ENCODE measurements at regions not wholly inside any gene's neighbourhood (a gene's known extent, or its start where the extent isn't known, plus 50 kb on each side); places are given as distances from the start of the nearest gene placed in this dataset.

DNA sequence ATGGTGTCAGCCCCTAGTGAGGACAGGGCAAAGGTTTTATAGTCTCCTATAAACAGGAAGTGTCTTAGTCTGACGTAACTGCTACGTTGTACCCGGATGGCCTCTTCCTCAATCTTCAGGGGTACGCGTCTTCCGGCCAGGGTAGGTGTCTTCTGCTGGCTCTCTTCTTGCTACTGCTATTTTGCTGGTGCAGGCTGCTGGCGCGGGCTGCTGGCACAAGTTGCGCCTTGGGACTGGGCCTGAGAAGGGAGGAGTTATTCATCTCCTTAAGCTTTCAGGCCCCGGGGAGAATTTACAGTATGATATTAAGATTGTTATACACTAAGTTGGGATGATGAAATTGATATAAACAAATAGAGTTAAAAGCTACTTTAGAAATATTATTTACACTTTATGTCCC, 74.4 kb downstream of the HDGFL1 start:
- TF ChIP-seq POLR2A (IDR thresholded peaks at IDR 0.05), result no peak
- TF ChIP-seq, protein P1, sequence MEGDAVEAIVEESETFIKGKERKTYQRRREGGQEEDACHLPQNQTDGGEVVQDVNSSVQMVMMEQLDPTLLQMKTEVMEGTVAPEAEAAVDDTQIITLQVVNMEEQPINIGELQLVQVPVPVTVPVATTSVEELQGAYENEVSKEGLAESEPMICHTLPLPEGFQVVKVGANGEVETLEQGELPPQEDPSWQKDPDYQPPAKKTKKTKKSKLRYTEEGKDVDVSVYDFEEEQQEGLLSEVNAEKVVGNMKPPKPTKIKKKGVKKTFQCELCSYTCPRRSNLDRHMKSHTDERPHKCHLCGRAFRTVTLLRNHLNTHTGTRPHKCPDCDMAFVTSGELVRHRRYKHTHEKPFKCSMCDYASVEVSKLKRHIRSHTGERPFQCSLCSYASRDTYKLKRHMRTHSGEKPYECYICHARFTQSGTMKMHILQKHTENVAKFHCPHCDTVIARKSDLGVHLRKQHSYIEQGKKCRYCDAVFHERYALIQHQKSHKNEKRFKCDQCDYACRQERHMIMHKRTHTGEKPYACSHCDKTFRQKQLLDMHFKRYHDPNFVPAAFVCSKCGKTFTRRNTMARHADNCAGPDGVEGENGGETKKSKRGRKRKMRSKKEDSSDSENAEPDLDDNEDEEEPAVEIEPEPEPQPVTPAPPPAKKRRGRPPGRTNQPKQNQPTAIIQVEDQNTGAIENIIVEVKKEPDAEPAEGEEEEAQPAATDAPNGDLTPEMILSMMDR (IDR thresholded peaks at IDR 0.05), result no peak

Measured in sigmoid colon (tissue), 3 donors.